Astrocyte (in vitro differentiated cells and primary cell): ENCODE measurements at regions not wholly inside any gene's neighbourhood (a gene's known extent, or its start where the extent isn't known, plus 50 kb on each side); places are given as distances from the start of the nearest gene placed in this dataset.

Experiments
- DNase-seq: peaks from one replicate; pipeline ENCODE4 v3.0.0-alpha.2; 2010; ENCODE audit warnings: low read depth
- FAIRE-seq: peaks from 2 replicates; lab custom pipeline; 2011; peaks lifted over from hg19 to GRCh38; lab: Jason Lieb, UNC
- H2AFZ ChIP-seq: 2 replicates; pipeline ENCODE4 v1.6.0; 2012; ENCODE audit warnings: low read depth, low read length, inconsistent platforms
- H3K27ac ChIP-seq: 2 replicates; pipeline ENCODE4 v1.5.1; 2011; ENCODE audit warnings: low read depth, low read length, inconsistent platforms
- H3K27me3 ChIP-seq: 2 replicates; pipeline ENCODE4 v1.6.0; 2011; ENCODE audit warnings: low read length, inconsistent platforms; ENCODE audit not compliant: insufficient read depth
- H3K36me3 ChIP-seq: 2 replicates; pipeline ENCODE4 v1.5.1; 2011; ENCODE audit warnings: low read length, inconsistent platforms; ENCODE audit not compliant: insufficient read depth
- H3K4me1 ChIP-seq: 2 replicates; pipeline ENCODE4 v1.5.1; 2011; ENCODE audit warnings: low read length, inconsistent platforms; ENCODE audit not compliant: insufficient read depth
- H3K4me2 ChIP-seq: 2 replicates; pipeline ENCODE4 v1.6.0; 2012; ENCODE audit warnings: low read length, inconsistent platforms
- H3K4me3 ChIP-seq: 2 replicates; pipeline ENCODE4 v1.5.1; 2011; ENCODE audit warnings: low read depth, mild to moderate bottlenecking, low read length, inconsistent platforms; ENCODE audit not compliant: insufficient read depth
- H3K79me2 ChIP-seq: 2 replicates; pipeline ENCODE4 v1.6.0; 2012; ENCODE audit warnings: mild to moderate bottlenecking, low read length, inconsistent platforms; ENCODE audit not compliant: insufficient read depth
- H3K9ac ChIP-seq: 2 replicates; pipeline ENCODE4 v1.6.0; 2012; ENCODE audit warnings: mild to moderate bottlenecking, low read length, inconsistent platforms
- H3K9me3 ChIP-seq: 2 replicates; pipeline ENCODE4 v1.5.1; 2012; ENCODE audit warnings: low read depth, mild to moderate bottlenecking, low read length, inconsistent platforms; ENCODE audit not compliant: insufficient read depth
- H4K20me1 ChIP-seq: 2 replicates; pipeline ENCODE4 v1.6.0; 2012; ENCODE audit warnings: low read length, inconsistent platforms; ENCODE audit not compliant: insufficient read depth
- H3K27ac Mint-ChIP-seq: one replicate; pipeline ENCODE4 v1.8.0; 2021; ENCODE audit warnings: mild to moderate bottlenecking, mixed read lengths; ENCODE audit not compliant: unreplicated experiment
- H3K27me3 Mint-ChIP-seq: one replicate; pipeline ENCODE4 v1.8.0; 2021; ENCODE audit warnings: low read depth, mixed read lengths; ENCODE audit not compliant: unreplicated experiment
- H3K36me3 Mint-ChIP-seq: one replicate; pipeline ENCODE4 v1.8.0; 2021; ENCODE audit warnings: low read depth, mixed read lengths; ENCODE audit not compliant: unreplicated experiment
- H3K4me1 Mint-ChIP-seq: one replicate; pipeline ENCODE4 v1.8.0; 2021; ENCODE audit warnings: low read depth, mixed read lengths; ENCODE audit not compliant: unreplicated experiment
- H3K4me3 Mint-ChIP-seq: one replicate; pipeline ENCODE4 v1.8.0; 2021; ENCODE audit warnings: mild to moderate bottlenecking, moderate library complexity, mixed read lengths; ENCODE audit not compliant: unreplicated experiment
- H3K9me3 Mint-ChIP-seq: one replicate; pipeline ENCODE4 v1.8.0; 2021; ENCODE audit warnings: mild to moderate bottlenecking, mixed read lengths; ENCODE audit not compliant: unreplicated experiment
- EZH2 ChIP-seq: IDR thresholded peaks from 2 replicates; pipeline ENCODE4 v1.6.1; 2012; ENCODE audit warnings: mild to moderate bottlenecking, low read length, inconsistent platforms; ENCODE audit not compliant: insufficient read depth
- TF ChIP-seq, protein P1 (sequence below): IDR thresholded peaks from 2 replicates; pipeline ENCODE4 v1.5.1; 2011; ENCODE audit warnings: low read depth, mild to moderate bottlenecking, inconsistent platforms, low read length, moderate library complexity; ENCODE audit not compliant: insufficient read depth

DNA sequence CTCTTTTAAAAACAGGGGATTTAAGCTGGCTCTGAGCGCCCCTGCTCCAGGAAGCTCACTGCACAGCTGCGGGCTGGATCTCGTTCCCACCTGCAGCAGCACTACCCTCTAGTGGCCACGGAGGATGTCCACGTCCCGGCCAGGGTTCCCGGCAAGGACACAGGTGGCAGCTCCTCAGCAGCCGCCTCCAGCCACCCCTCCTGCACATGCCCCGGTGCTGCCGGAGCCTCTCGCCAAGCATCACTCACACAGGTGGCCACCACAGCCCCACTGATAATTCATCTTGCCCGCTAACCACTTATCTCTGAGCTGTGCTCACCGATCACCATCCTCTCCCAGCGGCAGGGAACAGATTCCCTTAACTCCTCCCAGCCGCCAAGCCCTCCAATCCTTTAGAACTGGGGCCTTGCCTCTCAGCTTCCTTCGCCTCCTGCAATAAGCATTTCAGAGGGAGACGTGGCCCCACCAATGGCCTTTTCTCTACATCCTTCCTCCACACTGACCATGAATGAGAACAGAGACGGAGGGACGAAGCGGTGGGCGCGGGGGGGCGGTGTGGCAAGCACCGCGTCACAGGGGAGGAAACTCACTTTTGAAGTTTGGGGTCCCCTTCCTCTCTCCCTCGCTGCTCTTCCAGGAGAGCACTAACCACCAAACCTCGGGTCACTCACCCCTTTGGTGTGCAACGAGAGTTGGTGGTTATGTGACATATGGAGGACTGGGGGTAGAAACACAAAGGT lies 222.1 kb downstream of the RBFOX3 start:
- no peak overlapping the region for H3K4me3 Mint-ChIP-seq
- H3K9me3 Mint-ChIP-seq: no peaks in the 10 kb centered on the region
- DNase-seq (no peak), FAIRE-seq (no peak)
- Histone ChIP-seq H3K27me3 (peaks cover 24% of the 10 kb centered on the region), H3K79me2 (no peaks in the 10 kb centered on the region), H3K4me3 (no peak overlapping the region), H3K36me3 (no peaks in the 10 kb centered on the region), H3K9ac (no peak overlapping the region), H4K20me1 (no peaks in the 10 kb centered on the region), H3K4me1 (no peaks in the 10 kb centered on the region), H3K27ac (no peak overlapping the region), H3K9me3 (no peaks in the 10 kb centered on the region), H2AFZ (no peak overlapping the region), H3K4me2 (no peak overlapping the region)
- TF ChIP-seq, protein P1, sequence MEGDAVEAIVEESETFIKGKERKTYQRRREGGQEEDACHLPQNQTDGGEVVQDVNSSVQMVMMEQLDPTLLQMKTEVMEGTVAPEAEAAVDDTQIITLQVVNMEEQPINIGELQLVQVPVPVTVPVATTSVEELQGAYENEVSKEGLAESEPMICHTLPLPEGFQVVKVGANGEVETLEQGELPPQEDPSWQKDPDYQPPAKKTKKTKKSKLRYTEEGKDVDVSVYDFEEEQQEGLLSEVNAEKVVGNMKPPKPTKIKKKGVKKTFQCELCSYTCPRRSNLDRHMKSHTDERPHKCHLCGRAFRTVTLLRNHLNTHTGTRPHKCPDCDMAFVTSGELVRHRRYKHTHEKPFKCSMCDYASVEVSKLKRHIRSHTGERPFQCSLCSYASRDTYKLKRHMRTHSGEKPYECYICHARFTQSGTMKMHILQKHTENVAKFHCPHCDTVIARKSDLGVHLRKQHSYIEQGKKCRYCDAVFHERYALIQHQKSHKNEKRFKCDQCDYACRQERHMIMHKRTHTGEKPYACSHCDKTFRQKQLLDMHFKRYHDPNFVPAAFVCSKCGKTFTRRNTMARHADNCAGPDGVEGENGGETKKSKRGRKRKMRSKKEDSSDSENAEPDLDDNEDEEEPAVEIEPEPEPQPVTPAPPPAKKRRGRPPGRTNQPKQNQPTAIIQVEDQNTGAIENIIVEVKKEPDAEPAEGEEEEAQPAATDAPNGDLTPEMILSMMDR: peak; percentile 13
- no peak for TF ChIP-seq EZH2
- H3K27me3 Mint-ChIP-seq: peaks cover 80% of the 10 kb centered on the region
- no peaks in the 10 kb centered on the region for H3K36me3 Mint-ChIP-seq
- H3K27ac Mint-ChIP-seq: no peak overlapping the region
- H3K4me1 Mint-ChIP-seq: no peaks in the 10 kb centered on the region

DNA sequence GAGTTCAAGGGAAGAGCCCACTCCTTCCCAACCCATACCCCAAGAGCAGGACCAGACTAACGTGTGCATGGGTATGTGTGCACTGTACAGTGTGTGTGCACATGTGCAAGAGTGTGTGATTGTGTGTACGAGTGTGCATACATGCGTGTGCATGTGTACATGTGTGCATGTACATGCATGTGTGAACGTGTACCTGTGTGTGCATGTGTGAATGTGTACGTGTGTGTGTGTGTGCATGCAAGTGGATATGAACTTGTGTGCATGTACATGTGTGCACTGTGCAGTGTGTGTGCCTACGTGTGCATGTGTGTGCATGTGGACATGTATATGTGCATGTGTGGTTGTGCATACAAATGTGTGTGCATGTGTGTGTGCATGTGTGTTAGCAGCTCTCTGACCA lies 223.1 kb downstream of the RBFOX3 start:
- Mint-ChIP-seq H3K4me3 (no peak overlapping the region), H3K4me1 (no peaks in the 10 kb centered on the region), H3K27ac (no peak overlapping the region), H3K9me3 (no peaks in the 10 kb centered on the region), H3K27me3 (peaks cover 81% of the 10 kb centered on the region), H3K36me3 (no peaks in the 10 kb centered on the region)
- Histone ChIP-seq H3K4me1 (no peaks in the 10 kb centered on the region), H3K4me2 (no peak overlapping the region), H2AFZ (no peak overlapping the region), H3K9ac (no peak overlapping the region), H3K27me3 (peaks cover 23% of the 10 kb centered on the region), H3K27ac (no peak overlapping the region), H4K20me1 (no peaks in the 10 kb centered on the region), H3K4me3 (no peak overlapping the region), H3K9me3 (no peaks in the 10 kb centered on the region), H3K79me2 (no peaks in the 10 kb centered on the region), H3K36me3 (no peaks in the 10 kb centered on the region)
- FAIRE-seq: no peak
- no peak for DNase-seq
- no peak for TF ChIP-seq EZH2
- TF ChIP-seq, protein P1: no peak

DNA sequence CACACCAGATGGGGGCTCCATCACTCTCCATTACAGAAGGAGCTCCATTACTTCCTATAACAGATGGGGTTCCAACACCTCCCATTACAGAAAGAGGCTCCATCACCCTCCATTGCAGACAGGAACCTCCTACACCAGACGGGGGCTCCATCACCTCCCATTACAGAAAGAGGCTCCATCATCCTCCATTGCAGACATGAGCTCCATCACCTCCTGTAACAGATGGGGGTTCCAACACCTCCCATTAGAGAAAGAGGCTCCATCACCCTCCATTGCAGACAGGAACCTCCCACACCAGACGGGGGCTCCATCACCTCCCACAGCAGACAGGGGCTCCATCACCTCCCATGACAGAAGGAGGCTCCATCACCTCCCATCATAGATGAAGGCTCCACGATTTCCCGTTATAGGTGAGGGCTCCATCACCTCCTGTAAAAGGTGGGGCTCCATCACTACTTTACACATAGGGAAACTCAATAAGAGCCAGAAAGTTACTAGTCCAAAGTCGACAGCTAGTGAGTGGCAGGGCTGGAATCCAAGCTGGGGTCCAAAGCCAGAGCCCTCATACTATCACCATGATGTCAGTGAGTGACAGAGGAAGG lies 224.8 kb downstream of the RBFOX3 start:
- Mint-ChIP-seq H3K4me1 (no peaks in the 10 kb centered on the region), H3K9me3 (no peaks in the 10 kb centered on the region), H3K36me3 (no peaks in the 10 kb centered on the region), H3K4me3 (no peak overlapping the region), H3K27me3 (peaks cover 76% of the 10 kb centered on the region), H3K27ac (no peak overlapping the region)
- Histone ChIP-seq H3K27ac (no peak overlapping the region), H3K4me1 (no peaks in the 10 kb centered on the region), H3K79me2 (no peaks in the 10 kb centered on the region), H3K9ac (no peak overlapping the region), H3K27me3 (peaks cover 10% of the 10 kb centered on the region), H3K4me3 (no peak overlapping the region), H3K9me3 (no peaks in the 10 kb centered on the region), H3K36me3 (no peaks in the 10 kb centered on the region), H3K4me2 (no peak overlapping the region), H2AFZ (no peak overlapping the region), H4K20me1 (no peaks in the 10 kb centered on the region)
- TF ChIP-seq EZH2: no peak
- TF ChIP-seq, protein P1: no peak
- FAIRE-seq: no peak
- DNase-seq: no peak
